SH-SY5Y (cell line): ENCODE measurements at regions not wholly inside any gene's neighbourhood (a gene's known extent, or its start where the extent isn't known, plus 50 kb on each side); places are given as distances from the start of the nearest gene placed in this dataset.

Source experiments
- GATA2 ChIP-seq: IDR thresholded peaks from 2 replicates; pipeline ENCODE4 v1.6.1; 2011; ENCODE audit warnings: mild to moderate bottlenecking, low read depth, low read length
- GATA3 ChIP-seq: IDR thresholded peaks from 2 replicates; pipeline ENCODE4 v1.6.1; 2011; ENCODE audit warnings: low read depth, mild to moderate bottlenecking, low read length, moderate library complexity

GRCh38 chr2:147460155-147460554 is 384.7 kb upstream of the ACVR2A start:
- TF ChIP-seq GATA2 = no peak
- TF ChIP-seq GATA3 = no peak

GRCh38 chr2:147456779-147457178 is 388.1 kb upstream of the ACVR2A start:
- TF ChIP-seq GATA2 = no peak
- no peak for TF ChIP-seq GATA3

GRCh38 chr2:147451902-147452515 is 392.8 kb upstream of the ACVR2A start:
- TF ChIP-seq GATA3 (no peak), GATA2 (no peak)

GRCh38 chr2:147450661-147451510 is 393.9 kb upstream of the ACVR2A start:
- TF ChIP-seq GATA2 (no peak), GATA3 (no peak)

GRCh38 chr2:147449323-147449991 is 395.4 kb upstream of the ACVR2A start:
- TF ChIP-seq GATA3 (no peak), GATA2 (peak; percentile 53)

GRCh38 chr2:147442816-147443215 is 402.0 kb upstream of the ACVR2A start:
- TF ChIP-seq GATA2 (no peak), GATA3 (no peak)

GRCh38 chr2:147441182-147441581 is 403.6 kb upstream of the ACVR2A start:
- TF ChIP-seq GATA2 (no peak), GATA3 (no peak)

- no peak for TF ChIP-seq GATA2
- no peak for TF ChIP-seq GATA3
Observed at GRCh38 chr2:147440734-147441133, 404.1 kb upstream of the ACVR2A start.

GRCh38 chr2:147439986-147440385 is 404.8 kb upstream of the ACVR2A start:
- TF ChIP-seq GATA2 = no peak
- no peak for TF ChIP-seq GATA3

GRCh38 chr2:147438882-147439281 is 405.9 kb upstream of the ACVR2A start:
- TF ChIP-seq GATA2 (no peak), GATA3 (no peak)

GRCh38 chr2:147433822-147434221 is 411.0 kb upstream of the ACVR2A start:
- TF ChIP-seq GATA3 (no peak), GATA2 (no peak)

GRCh38 chr2:147430408-147430807 is 414.4 kb upstream of the ACVR2A start:
- TF ChIP-seq GATA2 = no peak
- no peak for TF ChIP-seq GATA3

GRCh38 chr2:147428120-147428747 is 416.6 kb upstream of the ACVR2A start:
- TF ChIP-seq GATA2 (no peak), GATA3 (no peak)

GRCh38 chr2:147425437-147426029 is 419.3 kb upstream of the ACVR2A start:
- TF ChIP-seq GATA3 (no peak), GATA2 (no peak)

- TF ChIP-seq GATA3 (no peak), GATA2 (no peak)
Observed at GRCh38 chr2:147424766-147425165, 420.1 kb upstream of the ACVR2A start.
